ENCODE measurements at regions not wholly inside any gene's neighbourhood (a gene's known extent, or its start where the extent isn't known, plus 50 kb on each side); places are given as distances from the start of the nearest gene placed in this dataset.

DNA sequence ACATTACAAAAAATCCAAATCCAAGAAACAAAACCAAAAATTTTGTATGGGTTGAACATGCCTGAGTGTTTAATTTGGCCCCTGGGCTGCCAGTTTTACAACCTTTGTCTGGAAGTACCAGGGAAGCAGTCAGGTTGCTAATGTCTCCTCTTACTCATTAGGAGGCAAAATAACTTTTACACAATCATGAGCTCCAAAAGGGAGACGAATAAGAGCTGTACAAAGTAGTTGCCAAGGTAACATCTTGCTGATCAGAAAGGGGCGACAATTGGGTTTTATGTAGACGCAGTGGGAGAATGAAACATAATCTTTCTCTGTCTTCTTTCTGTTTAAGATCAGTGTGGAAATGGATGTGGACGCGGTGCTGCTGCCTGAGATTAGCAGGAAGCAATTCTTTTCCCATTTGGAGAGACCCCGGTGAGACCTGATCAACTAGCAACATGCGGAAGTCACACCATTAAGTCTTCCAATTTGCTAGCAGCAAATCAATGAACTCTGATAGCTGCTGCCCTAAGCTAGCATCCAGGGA lies 90.7 kb upstream of the IGFBP7 start:
- H3K4me3 ChIP-seq (ENCODE audit: low read depth, low read length) = no peak overlapping the region
- TF ChIP-seq, protein P1, sequence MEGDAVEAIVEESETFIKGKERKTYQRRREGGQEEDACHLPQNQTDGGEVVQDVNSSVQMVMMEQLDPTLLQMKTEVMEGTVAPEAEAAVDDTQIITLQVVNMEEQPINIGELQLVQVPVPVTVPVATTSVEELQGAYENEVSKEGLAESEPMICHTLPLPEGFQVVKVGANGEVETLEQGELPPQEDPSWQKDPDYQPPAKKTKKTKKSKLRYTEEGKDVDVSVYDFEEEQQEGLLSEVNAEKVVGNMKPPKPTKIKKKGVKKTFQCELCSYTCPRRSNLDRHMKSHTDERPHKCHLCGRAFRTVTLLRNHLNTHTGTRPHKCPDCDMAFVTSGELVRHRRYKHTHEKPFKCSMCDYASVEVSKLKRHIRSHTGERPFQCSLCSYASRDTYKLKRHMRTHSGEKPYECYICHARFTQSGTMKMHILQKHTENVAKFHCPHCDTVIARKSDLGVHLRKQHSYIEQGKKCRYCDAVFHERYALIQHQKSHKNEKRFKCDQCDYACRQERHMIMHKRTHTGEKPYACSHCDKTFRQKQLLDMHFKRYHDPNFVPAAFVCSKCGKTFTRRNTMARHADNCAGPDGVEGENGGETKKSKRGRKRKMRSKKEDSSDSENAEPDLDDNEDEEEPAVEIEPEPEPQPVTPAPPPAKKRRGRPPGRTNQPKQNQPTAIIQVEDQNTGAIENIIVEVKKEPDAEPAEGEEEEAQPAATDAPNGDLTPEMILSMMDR (IDR thresholded peaks at IDR 0.05; ENCODE audit: low read depth, low read length) = no peak

DNA sequence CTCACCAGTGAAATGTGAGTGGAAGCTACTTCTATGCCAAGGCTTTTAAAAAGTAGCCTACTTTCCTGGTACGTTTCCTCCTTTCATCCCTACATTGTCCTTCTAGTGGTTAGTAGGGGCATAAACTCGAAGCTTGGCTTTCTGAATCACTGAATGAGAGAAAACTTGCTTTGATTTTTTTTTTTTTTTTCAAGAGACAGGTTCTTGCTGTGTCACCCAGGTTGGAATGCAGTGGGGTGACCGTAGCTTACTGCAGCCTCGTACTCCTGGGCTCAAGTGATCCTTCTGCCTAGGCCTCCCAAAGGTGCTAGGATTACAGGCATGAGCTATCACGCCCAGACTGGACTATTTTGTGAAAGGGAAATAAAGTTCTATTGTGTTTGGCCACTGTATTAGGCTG lies 89.1 kb upstream of the IGFBP7 start:
- TF ChIP-seq, protein P1 (IDR thresholded peaks at IDR 0.05; ENCODE audit: low read depth, low read length) = no peak

DNA sequence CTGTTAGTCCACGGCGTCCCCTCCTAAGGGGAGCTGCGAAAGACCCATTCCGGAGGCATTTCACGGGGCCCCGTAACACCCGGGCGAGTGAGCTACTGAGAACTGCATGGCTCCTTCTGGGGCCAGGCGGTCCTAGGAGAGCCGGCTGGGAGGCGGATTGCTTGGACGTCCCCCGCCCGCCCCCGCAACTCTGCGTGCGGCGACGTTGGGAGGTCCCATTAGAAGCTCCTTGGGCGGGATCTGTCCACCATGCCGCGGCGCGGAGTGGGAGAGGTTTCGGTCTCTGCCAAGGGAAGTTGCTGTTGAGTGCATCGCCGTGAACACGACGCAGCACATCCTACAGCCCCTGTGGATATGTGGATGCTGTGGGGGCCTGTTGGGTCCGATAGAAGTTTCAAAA lies 85.4 kb upstream of the IGFBP7 start:
- TF ChIP-seq, protein P1 (IDR thresholded peaks at IDR 0.05; ENCODE audit: low read depth, low read length) = no peak
- H3K4me3 ChIP-seq (ENCODE audit: low read depth, low read length) = no peak overlapping the region

More for the DNA sequence above, 89.1 kb upstream of the IGFBP7 start:
- H3K4me3 ChIP-seq (ENCODE audit: low read depth, low read length) = no peak overlapping the region

DNA sequence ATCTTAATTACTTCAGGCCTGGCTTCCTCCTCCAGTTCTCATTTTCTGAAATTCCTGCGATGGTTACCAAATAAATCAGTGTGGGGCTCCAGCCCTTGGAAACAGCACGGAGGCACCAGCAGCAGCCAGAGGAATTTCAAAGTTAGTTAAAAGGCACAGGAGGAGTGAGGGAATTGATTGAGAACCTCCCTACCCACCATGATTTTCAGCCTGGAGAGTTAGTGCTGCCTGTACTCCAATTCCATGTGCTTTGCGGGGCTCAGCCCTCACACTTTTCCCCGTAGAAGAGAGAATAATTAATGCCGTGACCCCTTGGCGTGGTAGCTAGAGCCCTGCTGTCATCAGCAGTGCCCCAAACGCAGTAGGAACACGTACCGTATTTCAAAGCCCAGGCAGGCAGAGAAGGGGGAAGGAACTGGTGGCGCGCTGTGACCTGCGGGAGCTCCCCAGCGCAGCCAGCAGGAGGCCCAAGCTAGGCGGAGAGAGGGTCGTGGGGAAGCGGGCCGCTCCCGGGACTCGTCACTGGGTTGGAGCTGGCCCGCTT lies 84.0 kb upstream of the IGFBP7 start:
- TF ChIP-seq, protein P1 (IDR thresholded peaks at IDR 0.05; ENCODE audit: low read depth, low read length) = no peak
- H3K4me3 ChIP-seq (ENCODE audit: low read depth, low read length) = no peak overlapping the region

DNA sequence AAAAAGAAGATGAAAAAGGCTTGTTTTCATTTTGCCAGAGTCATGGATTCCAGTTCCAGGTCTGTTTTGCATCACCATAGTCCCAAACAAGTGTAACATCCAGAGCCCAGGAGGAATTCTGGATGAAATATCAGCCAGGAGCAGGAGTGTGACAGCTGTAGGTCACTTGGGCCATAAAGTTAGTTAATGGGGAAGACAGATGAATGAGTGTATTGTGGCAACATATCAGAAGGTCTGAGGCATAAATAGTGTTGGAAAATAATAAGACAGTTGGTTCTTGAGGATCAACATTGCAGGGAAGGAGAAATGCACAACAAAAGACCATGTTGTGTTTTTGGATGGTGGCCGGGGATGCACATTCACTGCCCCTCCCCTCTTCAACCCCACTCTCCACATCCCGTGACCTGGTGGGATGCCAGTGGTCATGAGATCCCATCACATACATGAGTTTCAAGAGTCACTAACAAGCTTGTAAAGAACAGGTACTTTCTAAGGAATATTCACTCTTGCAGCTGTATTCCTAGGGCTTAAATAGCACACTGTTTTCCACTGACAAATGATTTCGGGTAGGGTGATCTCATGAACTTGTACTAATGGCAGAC lies 83.1 kb upstream of the IGFBP7 start:
- H3K4me3 ChIP-seq (ENCODE audit: low read depth, low read length) = no peak overlapping the region
- TF ChIP-seq, protein P1 (IDR thresholded peaks at IDR 0.05; ENCODE audit: low read depth, low read length) = no peak

DNA sequence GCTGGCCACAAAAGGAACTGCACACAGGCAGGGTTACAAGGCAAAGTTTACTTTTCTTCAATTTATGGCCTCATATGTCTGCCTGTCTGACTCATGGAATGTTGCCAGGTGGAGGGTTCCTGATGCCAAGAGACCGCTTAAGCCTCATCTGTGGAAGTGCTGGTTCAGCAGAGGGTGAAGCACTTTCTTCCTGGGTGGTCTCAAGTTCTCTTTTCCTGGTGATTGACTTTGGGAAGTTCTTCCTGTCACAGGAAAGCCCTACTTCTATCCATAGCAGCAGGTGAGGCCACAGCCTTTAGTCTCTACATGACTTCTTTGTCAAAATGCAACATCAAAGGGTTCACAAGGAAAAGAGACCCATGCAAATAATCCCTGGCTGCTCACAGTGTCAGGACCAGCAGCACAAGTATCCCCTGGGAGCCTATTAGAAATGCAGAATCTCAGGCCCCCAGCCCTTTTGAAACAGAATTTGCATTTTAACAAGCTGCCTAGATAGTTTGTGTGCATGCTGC lies 81.4 kb upstream of the IGFBP7 start:
- H3K4me3 ChIP-seq (ENCODE audit: low read depth, low read length) = no peak overlapping the region
- TF ChIP-seq, protein P1 (IDR thresholded peaks at IDR 0.05; ENCODE audit: low read depth, low read length) = no peak

All from WI38 (cell line).